HCT116 (cell line): ENCODE measurements at regions not wholly inside any gene's neighbourhood (a gene's known extent, or its start where the extent isn't known, plus 50 kb on each side); places are given as distances from the start of the nearest gene placed in this dataset.

Source experiments
- ATAC-seq: fragments of 200-7000 bp; cut with Tn5 transposase; 2 replicates; pipeline ENCODE4 v1.9.1; 2020; ENCODE audit warnings: mild to moderate bottlenecking, moderate library complexity
- BruUV-seq: library from RNA; stranded (reverse); fragments of 400-500 nt; replicated peaks from 2 replicates; lab custom pipeline; 2021; lab: Mats Ljungman, UMichigan
- CTCF ChIA-PET: fragments of 300-600 bp; sonication (Branson Sonifier 250); formaldehyde crosslinking; loops from one replicate; lab custom pipeline; 2021; ENCODE audit warnings: antibody characterized with exemption; lab: Charles Lee
- POLR2A ChIA-PET: fragments of 300-600, 350-600 bp; sonication (Branson Sonifier 250); formaldehyde crosslinking; loops from one replicate; lab custom pipeline; 2021; ENCODE audit warnings: antibody characterized with exemption; lab: Charles Lee
- RAD21 ChIA-PET, 2 experiments: fragments of 300-600 bp; sonication (Branson Sonifier 250); formaldehyde crosslinking; loops; one replicate each; lab custom pipeline; 2023; ENCODE audit warnings: low total read pairs in 2 of 2; ENCODE audit not compliant: uncharacterized antibody in 2 of 2, unreplicated experiment in 2 of 2, low non-redundant PET in 1 of 2; lab: Charles Lee
- DNase-seq: peaks from one replicate; pipeline ENCODE4 v3.0.0-alpha.2; 2010; ENCODE audit warnings: low read depth, low spot score
- H2AFZ ChIP-seq: fragments of 200-600 bp; shearing (Covaris generic), sonication (generic); 2 replicates; pipeline ENCODE4 v1.6.1; 2017; ENCODE audit warnings: low read depth, mixed run types, mixed read lengths, antibody characterized with exemption, low read length; ENCODE audit not compliant: poor library complexity, severe bottlenecking
- H3K27ac ChIP-seq: 2 replicates; pipeline ENCODE4 v1.5.1; 2012; ENCODE audit warnings: low read depth, low read length
- H3K27me3 ChIP-seq: fragments of 200-600 bp; sonication (generic); 2 replicates; pipeline ENCODE4 v1.6.1; 2016; ENCODE audit warnings: mixed run types, low read length, mixed read lengths; ENCODE audit not compliant: insufficient read depth
- H3K36me3 ChIP-seq, 2 experiments: fragments of 200-500 bp in 1 of 2; fragments of 200-600 bp in 1 of 2; sonication (Bioruptor generic) in 1 of 2; sonication (generic) in 1 of 2; 2 replicates each; pipeline versions ENCODE4 v1.5.1 to v1.6.1; 2014 to 2016; ENCODE audit warnings: low read length in 2 of 2, inconsistent platforms in 1 of 2, mixed read lengths in 1 of 2, mixed run types in 1 of 2; ENCODE audit not compliant: insufficient read depth in 2 of 2, control insufficient read depth in 1 of 2
- H3K4me1 ChIP-seq, 2 experiments: fragments of 200-600 bp in 1 of 2; sonication (generic) in 1 of 2; 2 replicates each; pipeline versions ENCODE4 v1.5.1 to v1.6.1; 2012 to 2017; ENCODE audit warnings: low read length in 2 of 2, inconsistent platforms in 1 of 2, mild to moderate bottlenecking in 1 of 2, mixed read lengths in 1 of 2, mixed run types in 1 of 2, moderate library complexity in 1 of 2; ENCODE audit not compliant: insufficient read depth in 2 of 2, control insufficient read depth in 1 of 2
- H3K4me2 ChIP-seq: fragments of 200-600 bp; sonication (generic); 2 replicates; pipeline ENCODE4 v1.6.1; 2017; ENCODE audit warnings: mixed run types, low read length, mixed read lengths
- H3K4me3 ChIP-seq, 2 experiments: fragments of 200-600 bp in 1 of 2; sonication (generic) in 1 of 2; replicated peaks in 1 of 2; 2 replicates each; pipeline ENCODE4 v1.5.1; 2011 to 2016; ENCODE audit warnings: low read length in 2 of 2, control low read depth in 1 of 2, low read depth in 1 of 2, mild to moderate bottlenecking in 1 of 2, mixed read lengths in 1 of 2, mixed run types in 1 of 2
- H3K79me2 ChIP-seq: fragments of 200-600 bp; sonication (generic); 2 replicates; pipeline ENCODE4 v1.6.1; 2017; ENCODE audit warnings: mild to moderate bottlenecking, mixed run types, low read length, moderate library complexity, mixed read lengths; ENCODE audit not compliant: insufficient read depth
- H3K9ac ChIP-seq: fragments of 200-600 bp; sonication (generic); 2 replicates; pipeline ENCODE4 v1.6.1; 2016; ENCODE audit warnings: low read length, mixed read lengths
- H3K9me2 ChIP-seq: fragments of 200-600 bp; sonication (generic), shearing (Covaris generic); 2 replicates; pipeline ENCODE4 v1.6.1; 2017; ENCODE audit warnings: mixed run types, mild to moderate bottlenecking, moderate library complexity; ENCODE audit not compliant: insufficient read depth
- H3K9me3 ChIP-seq, 2 experiments: fragments of 200-500 bp in 1 of 2; fragments of 200-600 bp in 1 of 2; sonication (Bioruptor generic) in 1 of 2; sonication (generic) in 1 of 2; 2 replicates each; pipeline ENCODE4 v1.6.1; 2014 to 2017; ENCODE audit warnings: low read length in 2 of 2, mixed read lengths in 2 of 2, inconsistent platforms in 1 of 2, low read depth in 1 of 2, mild to moderate bottlenecking in 1 of 2, mixed run types in 1 of 2, moderate library complexity in 1 of 2; ENCODE audit not compliant: control insufficient read depth in 1 of 2, insufficient read depth in 1 of 2
- H4K20me1 ChIP-seq: fragments of 200-600 bp; sonication (generic), shearing (Covaris generic); 2 replicates; pipeline ENCODE4 v1.6.1; 2017; ENCODE audit warnings: mixed run types, mild to moderate bottlenecking, moderate library complexity; ENCODE audit not compliant: insufficient read depth
- EGR1 ChIP-seq: IDR thresholded peaks from 2 replicates; pipeline ENCODE4 v1.6.1; 2012; ENCODE audit warnings: low read depth
- EZH2 ChIP-seq: fragments of 200-600 bp; sonication (generic); IDR thresholded peaks from 2 replicates; pipeline ENCODE4 v1.6.1; 2017; ENCODE audit warnings: antibody characterized with exemption, mixed run types
- EZH2phosphoT487 ChIP-seq: fragments of 200-600 bp; IDR thresholded peaks from 2 replicates; pipeline ENCODE4 v1.6.1; 2018; ENCODE audit warnings: antibody characterized with exemption, borderline replicate concordance
- MAX ChIP-seq: IDR thresholded peaks from 2 replicates; pipeline ENCODE4 v1.6.1; 2012
- REST ChIP-seq: IDR thresholded peaks from 2 replicates; pipeline ENCODE4 v1.6.1; 2012; ENCODE audit warnings: low read depth
- SIN3A ChIP-seq: IDR thresholded peaks from 2 replicates; pipeline ENCODE4 v1.6.1; 2012; ENCODE audit warnings: low read depth
- SP1 ChIP-seq: IDR thresholded peaks from 2 replicates; pipeline ENCODE4 v1.6.1; 2012; ENCODE audit warnings: low read depth
- SRF ChIP-seq: IDR thresholded peaks from 2 replicates; pipeline ENCODE4 v1.6.1; 2012; ENCODE audit warnings: low read depth
- YY1 ChIP-seq: IDR thresholded peaks from 2 replicates; pipeline ENCODE4 v1.6.1; 2011; ENCODE audit warnings: low read length, low read depth, moderate library complexity, mild to moderate bottlenecking; ENCODE audit not compliant: insufficient replicate concordance; ENCODE audit errors: extremely low read depth
- ZBTB33 ChIP-seq: IDR thresholded peaks from 2 replicates; pipeline ENCODE4 v1.6.1; 2011; ENCODE audit warnings: mild to moderate bottlenecking, low read length, moderate library complexity; ENCODE audit not compliant: insufficient replicate concordance; ENCODE audit errors: extremely low read depth
- ZFX ChIP-seq: fragments of 450-650 bp; IDR thresholded peaks from 2 replicates; pipeline ENCODE4 v1.6.1; 2017
- ZNF274 ChIP-seq: fragments of 200-500 bp; sonication (Bioruptor generic); IDR thresholded peaks from 2 replicates; pipeline ENCODE4 v1.6.1; 2014; ENCODE audit warnings: mild to moderate bottlenecking, low read depth, low read length, inconsistent platforms
- intact Hi-C: fragments of 100-400 bp; cut with micrococcal nuclease; formaldehyde crosslinking; loops from 2 replicates; pipeline ENCODE4 v1.10.0; 2022
- TF ChIP-seq, protein P1 (sequence below): IDR thresholded peaks from 2 replicates; pipeline ENCODE4 v1.6.1; 2012

- H3K36me3 ChIP-seq: no peaks in the 10 kb centered on the region
- H3K4me1 ChIP-seq: peaks cover 0 to 3% of the 10 kb centered on the region in 2 experiments; a peak in 2 of 4 replicates
- no peak for TF ChIP-seq ZBTB33
- no peak for TF ChIP-seq YY1
- no peak for TF ChIP-seq SRF
- no peak for TF ChIP-seq EZH2
- no peak for TF ChIP-seq REST
- no peak for TF ChIP-seq ZFX
- no peak for TF ChIP-seq EZH2phosphoT487
- TF ChIP-seq, protein P1, sequence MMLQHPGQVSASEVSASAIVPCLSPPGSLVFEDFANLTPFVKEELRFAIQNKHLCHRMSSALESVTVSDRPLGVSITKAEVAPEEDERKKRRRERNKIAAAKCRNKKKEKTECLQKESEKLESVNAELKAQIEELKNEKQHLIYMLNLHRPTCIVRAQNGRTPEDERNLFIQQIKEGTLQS: no peak
- TF ChIP-seq SP1: no peak
- no peak for TF ChIP-seq MAX
- TF ChIP-seq EGR1: no peak
- TF ChIP-seq SIN3A: no peak
- TF ChIP-seq ZNF274: no peak
- TF ChIP-seq, all 23 proteins: peak for 0
- Histone ChIP-seq H3K27ac (no peak overlapping the region), H3K79me2 (no peaks in the 10 kb centered on the region), H4K20me1 (no peaks in the 10 kb centered on the region), H2AFZ (no peak overlapping the region), H3K9me3 (no peaks in the 10 kb centered on the region), H3K9ac (no peak overlapping the region), H3K9me2 (no peaks in the 10 kb centered on the region), H3K4me3 (no peak overlapping the region), H3K4me2 (no peak overlapping the region), H3K27me3 (no peaks in the 10 kb centered on the region)
- DNase-seq (no peak), ATAC-seq (no peak)
- RAD21 ChIA-PET: interaction anchor here (1.1 to 1.3 kb wide), 2 partner anchors 56 kb away, joined by 3 to 4 read pairs; no protein-coding TSS in a partner anchor
- POLR2A ChIA-PET: no interaction called here
- no TSS peak for BruUV-seq
- intact Hi-C loops: loop anchor here (10.0 kb wide), 1 partner anchor 389 kb away; no protein-coding TSS in a partner anchor
- CTCF ChIA-PET: interaction anchor here (2.3 kb wide), 1 partner anchor 474 kb away, joined by 6 read pairs; no protein-coding TSS in a partner anchor
Observed at GRCh38 chr5:42915306-42915866, 103.7 kb upstream of the SELENOP start.
